GM10266 (cell line): ENCODE measurements at regions not wholly inside any gene's neighbourhood (a gene's known extent, or its start where the extent isn't known, plus 50 kb on each side); places are given as distances from the start of the nearest gene placed in this dataset.
"Not testable (repeated sequence)": the region's sequence is repeated elsewhere in the genome, so short reads cannot be mapped to it uniquely, and the experiment has no call there.

Experiments
- DNase-seq: peaks from one replicate; pipeline ENCODE4 v3.0.0; 2012; ENCODE audit errors: extremely low spot score
- TF ChIP-seq, protein P1 (sequence below): IDR thresholded peaks from 2 replicates; pipeline ENCODE4 v1.5.1; 2012; ENCODE audit warnings: mild to moderate bottlenecking, low read depth; ENCODE audit not compliant: control insufficient read depth, insufficient read depth; ENCODE audit errors: missing control alignments

DNA sequence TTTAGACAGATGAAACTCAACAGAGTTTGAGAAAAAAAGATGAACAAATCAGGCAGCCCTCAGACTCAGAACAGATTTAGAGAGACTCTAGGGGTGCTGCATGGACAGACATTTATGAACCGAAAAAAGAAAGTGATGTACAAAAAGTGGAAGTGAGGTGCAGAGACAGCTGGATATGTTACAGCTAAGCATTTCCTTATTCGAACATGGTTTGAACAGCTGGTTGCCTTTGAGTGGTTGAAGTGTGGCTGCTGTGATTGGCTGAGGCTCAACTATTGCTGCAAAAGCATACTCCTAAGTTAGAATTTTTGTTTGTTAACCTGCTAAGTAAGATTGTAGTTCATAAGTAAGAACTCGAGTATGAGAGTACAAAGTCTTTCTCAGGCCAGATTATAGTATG is 331.5 kb upstream of the PABPC4L start:
- DNase-seq = no peak
- TF ChIP-seq, protein P1, sequence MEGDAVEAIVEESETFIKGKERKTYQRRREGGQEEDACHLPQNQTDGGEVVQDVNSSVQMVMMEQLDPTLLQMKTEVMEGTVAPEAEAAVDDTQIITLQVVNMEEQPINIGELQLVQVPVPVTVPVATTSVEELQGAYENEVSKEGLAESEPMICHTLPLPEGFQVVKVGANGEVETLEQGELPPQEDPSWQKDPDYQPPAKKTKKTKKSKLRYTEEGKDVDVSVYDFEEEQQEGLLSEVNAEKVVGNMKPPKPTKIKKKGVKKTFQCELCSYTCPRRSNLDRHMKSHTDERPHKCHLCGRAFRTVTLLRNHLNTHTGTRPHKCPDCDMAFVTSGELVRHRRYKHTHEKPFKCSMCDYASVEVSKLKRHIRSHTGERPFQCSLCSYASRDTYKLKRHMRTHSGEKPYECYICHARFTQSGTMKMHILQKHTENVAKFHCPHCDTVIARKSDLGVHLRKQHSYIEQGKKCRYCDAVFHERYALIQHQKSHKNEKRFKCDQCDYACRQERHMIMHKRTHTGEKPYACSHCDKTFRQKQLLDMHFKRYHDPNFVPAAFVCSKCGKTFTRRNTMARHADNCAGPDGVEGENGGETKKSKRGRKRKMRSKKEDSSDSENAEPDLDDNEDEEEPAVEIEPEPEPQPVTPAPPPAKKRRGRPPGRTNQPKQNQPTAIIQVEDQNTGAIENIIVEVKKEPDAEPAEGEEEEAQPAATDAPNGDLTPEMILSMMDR = no peak

DNA sequence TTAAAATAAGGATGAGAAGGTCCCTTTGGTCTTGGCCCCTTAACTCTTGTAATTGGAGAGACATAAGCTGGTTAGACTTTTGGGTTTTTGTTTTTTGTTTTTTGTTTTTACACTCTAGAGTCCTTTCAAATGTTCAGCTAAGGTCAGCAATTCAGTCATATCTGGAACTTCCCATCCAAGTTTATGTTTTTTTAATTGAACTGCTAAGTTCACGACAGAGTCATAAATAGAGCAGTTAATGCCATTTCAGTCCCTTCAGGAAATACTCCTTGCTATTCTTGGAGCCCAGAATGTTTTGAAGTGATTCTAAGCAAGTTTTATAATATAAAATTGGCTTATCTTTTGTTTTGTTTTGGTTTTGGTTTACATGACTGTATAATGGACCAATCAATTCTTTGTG is 329.4 kb upstream of the PABPC4L start:
- no peak for DNase-seq
- TF ChIP-seq, protein P1 = no peak

DNA sequence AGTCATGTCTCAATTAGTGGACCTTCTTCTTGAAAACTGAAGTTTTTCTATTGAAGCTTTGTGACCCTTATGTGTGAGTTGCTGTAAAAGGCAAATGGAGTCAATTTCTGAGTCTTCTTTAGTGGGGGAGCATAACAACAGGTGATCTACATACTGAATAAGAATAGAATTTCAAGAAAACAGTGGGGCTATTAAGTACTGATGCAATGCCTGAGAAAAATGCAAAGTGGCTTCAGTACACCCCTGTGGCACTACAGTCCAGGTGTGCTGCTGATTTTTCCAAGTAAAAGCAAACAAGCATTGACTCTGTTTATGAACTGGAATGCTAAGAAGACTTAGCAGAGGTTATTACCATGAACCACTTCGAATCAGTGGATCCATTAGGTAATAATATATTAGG is 328.0 kb upstream of the PABPC4L start:
- TF ChIP-seq, protein P1 = no peak
- DNase-seq = no peak

DNA sequence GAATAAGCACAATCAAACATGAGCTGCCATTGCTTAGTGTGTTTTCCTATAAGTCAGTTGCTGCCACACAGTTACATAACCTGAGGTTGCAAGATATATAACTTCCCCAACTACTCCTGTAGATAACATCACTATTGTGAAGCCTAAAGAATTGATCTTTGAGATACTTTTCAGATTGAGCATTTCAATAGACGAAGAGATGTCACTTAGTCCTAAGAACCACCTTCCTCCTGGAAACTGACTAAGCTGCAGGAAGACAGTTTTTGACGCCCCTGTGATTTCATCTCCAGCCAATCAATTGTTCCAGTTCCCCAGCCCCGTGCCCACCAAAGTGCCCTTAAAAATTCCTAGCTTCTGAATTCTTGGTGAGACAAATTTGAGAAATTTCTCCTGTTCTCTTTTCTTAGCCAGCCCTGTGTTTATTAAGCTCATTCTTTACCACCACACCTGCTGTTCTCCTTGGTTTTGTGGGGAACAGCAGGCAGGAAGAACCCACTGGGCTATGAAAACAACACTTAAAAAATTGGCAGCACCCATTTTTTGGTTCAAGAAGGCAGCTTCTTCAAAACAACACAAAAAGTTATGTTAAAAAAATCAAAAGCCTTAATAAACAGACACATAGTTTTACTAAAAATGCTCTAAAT is 317.1 kb upstream of the PABPC4L start:
- DNase-seq = no peak
- TF ChIP-seq, protein P1 = no peak

DNA sequence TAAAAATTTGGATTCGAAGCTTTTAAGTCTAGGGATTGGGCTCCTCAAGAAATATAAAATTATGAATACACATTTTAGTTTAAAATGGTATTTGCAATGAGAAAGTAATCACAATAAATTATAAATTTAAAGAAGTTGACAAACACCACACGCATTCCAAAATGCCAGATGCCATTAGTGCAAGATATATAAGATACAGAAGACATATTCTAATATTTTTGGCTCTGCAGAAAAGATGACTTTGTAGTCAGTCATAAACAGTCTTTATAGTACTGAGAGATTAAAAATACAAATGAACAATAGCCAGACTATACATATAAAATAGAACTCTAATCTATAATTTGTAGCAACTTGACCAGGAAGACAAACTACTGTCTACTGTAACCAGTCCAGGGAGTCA is 309.0 kb upstream of the PABPC4L start:
- DNase-seq = no peak
- TF ChIP-seq, protein P1 = no peak

DNA sequence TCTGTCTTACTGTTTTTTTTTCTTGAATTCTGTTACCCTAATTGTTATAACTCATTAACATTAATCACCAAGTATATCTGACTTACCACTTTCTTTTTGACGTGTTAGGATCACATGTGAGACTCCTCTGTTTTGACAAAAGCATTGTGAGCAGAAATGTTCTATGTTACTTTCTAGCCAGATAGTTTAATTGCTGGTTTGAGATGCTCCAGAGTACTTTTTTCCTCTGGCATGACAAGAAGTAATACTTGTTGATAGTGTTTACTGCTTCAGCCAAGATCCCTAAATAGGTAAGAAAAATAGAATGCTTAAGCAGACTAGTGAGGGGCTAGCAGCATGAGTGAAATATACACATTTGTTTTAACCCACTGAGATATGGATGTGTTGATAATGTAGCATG is 303.9 kb upstream of the PABPC4L start:
- no peak for DNase-seq
- TF ChIP-seq, protein P1 = no peak

DNA sequence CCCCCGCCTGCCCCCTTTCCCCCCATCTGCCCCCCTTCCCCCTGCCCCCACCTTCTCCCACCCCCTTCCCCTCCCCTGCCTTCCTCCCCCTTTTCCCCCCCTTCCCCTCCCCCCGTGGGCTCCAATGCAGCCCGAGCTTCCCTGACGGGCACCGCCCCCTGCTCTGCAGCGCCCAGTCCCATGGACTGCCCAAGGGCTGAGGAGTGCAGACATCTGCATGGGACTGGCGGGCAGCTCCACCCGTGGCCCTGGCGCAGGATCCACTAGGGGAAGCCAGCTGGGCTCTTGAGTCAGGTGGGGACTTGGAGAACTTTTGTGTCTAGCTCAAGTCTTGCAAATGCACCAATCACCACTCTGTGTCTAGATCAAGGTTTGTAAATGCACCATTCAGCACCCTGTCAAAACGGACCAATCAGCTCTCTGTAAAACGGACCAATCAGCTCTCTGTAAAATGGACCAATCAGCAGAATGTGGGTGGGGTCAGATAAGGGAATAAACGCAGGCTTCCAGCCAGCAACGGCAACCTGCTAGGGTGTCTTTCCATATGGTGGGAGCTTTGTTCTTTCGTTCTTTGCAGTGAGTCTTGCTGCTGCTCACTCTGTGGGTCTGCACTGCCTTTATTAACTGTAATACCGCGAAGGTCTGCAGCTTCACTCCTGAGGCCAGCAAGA is 300.5 kb upstream of the PABPC4L start:
- DNase-seq = no peak
- TF ChIP-seq, protein P1 = no peak

DNA sequence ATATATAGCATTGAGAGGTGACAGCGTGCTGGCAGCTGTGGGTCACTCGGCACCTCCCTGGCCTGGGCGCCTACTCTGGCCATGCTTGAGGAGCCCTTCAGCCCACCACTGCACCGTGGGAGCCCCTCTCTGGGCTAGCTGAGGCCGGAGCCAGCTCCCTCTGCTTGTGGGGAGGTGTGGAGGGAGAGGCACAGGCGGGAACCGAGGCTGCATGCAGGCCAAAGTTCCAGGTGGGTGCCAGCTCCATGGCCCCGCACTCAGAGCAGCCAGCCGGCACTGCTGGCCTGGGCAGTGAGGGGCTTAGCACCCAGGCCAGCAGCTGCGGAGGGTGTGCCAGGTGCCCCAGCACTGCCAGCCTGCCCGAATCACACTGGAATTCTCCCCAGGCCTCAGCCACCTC is 299.9 kb upstream of the PABPC4L start:
- not testable (repeated sequence) for DNase-seq
